ENCODE measurements at regions not wholly inside any gene's neighbourhood (a gene's known extent, or its start where the extent isn't known, plus 50 kb on each side); places are given as distances from the start of the nearest gene placed in this dataset.

- TF ChIP-seq CTCF (IDR thresholded peaks at IDR 0.05) (no peak), POLR2A (IDR thresholded peaks at IDR 0.05) (no peak), POLR2AphosphoS5 (IDR thresholded peaks at IDR 0.05) (no peak)
These were observed 574.4 kb upstream of the SUCLG2 start for GRCh38 chr3:68228856-68229255.
